Ovary (tissue), 3 donors: ENCODE measurements at regions not wholly inside any gene's neighbourhood (a gene's known extent, or its start where the extent isn't known, plus 50 kb on each side); places are given as distances from the start of the nearest gene placed in this dataset.

Experiments used
- POLR2A ChIP-seq: fragments of 450-650 bp; IDR thresholded peaks from one replicate; pipeline ENCODE4 v1.6.1; 2017; ENCODE audit warnings: antibody characterized with exemption, mild to moderate bottlenecking, moderate library complexity
- TF ChIP-seq, protein P1 (sequence below), 3 donors: fragments of 450-650 bp in 2 of 3; fragments of 200-600 bp in 1 of 3; IDR thresholded peaks; one replicate each; pipeline versions ENCODE4 v1.5.1 to v1.8.0; 2016 to 2022; ENCODE audit warnings: antibody characterized with exemption in 3 of 3, mild to moderate bottlenecking in 1 of 3
- donor health status: DM: no; HTN: no; CAD: no.

DNA sequence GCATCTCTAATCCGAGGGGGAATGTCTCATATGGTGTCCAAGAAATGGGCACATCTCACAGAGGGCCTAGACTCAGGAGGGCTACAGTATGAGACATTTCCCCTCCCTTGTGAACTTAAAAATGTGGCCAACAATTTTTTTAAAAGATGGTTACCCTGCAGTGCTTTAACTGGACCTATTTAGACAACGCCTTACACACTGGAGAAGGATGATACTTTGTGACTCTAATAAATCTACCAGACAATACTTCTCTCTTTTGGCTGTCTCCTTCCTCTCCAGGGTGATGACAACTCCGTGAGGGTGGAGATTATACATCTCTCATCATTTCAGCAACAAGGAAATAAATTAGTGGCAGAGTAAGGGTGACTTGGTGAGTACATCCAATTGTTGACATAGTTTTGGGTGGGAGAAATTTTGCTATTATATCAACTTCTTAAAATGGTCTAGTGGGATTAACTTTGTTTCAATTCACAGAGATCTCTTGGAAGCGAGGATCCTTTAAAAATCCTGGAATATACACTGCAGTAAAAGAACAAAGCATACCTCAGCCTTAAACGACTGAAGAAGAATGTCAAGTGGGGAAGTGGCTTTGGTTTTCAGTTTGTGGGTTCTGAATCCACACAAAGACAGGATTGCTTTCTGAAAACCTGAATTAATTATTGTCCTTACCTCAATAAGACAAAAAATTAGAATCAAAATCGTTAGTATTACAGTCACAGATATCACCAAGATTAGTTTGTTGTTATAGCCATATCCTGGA lies 89.8 kb downstream of the KPNA2 start:
- TF ChIP-seq, protein P1, sequence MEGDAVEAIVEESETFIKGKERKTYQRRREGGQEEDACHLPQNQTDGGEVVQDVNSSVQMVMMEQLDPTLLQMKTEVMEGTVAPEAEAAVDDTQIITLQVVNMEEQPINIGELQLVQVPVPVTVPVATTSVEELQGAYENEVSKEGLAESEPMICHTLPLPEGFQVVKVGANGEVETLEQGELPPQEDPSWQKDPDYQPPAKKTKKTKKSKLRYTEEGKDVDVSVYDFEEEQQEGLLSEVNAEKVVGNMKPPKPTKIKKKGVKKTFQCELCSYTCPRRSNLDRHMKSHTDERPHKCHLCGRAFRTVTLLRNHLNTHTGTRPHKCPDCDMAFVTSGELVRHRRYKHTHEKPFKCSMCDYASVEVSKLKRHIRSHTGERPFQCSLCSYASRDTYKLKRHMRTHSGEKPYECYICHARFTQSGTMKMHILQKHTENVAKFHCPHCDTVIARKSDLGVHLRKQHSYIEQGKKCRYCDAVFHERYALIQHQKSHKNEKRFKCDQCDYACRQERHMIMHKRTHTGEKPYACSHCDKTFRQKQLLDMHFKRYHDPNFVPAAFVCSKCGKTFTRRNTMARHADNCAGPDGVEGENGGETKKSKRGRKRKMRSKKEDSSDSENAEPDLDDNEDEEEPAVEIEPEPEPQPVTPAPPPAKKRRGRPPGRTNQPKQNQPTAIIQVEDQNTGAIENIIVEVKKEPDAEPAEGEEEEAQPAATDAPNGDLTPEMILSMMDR (IDR thresholded peaks at IDR 0.05) = no peak
- TF ChIP-seq POLR2A = no peak
